ENCODE measurements at regions not wholly inside any gene's neighbourhood (a gene's known extent, or its start where the extent isn't known, plus 50 kb on each side); places are given as distances from the start of the nearest gene placed in this dataset.

DNA sequence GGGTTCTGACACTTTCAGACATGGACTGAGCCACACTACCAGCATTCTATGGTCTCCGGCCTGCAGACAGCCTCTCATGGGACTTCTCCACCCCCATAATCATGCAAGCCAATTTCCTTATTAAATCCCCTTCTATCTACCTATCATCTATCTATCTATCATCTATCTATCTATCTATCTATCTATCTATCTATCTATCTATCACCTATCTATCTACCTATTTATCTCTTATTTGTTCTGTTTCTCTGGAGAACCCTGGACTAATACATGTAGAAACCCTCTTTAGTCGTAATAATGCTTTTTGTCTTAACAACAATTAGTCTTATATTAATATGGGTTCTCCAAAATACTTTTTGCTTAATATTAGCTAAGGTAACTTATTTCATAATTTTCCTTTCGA is 174.1 kb upstream of the PRSS16 start:
- no peak overlapping the region for H3K4me3 ChIP-seq (ENCODE audit: control insufficient read depth, low read depth, low read length)
- TF ChIP-seq, protein P1, sequence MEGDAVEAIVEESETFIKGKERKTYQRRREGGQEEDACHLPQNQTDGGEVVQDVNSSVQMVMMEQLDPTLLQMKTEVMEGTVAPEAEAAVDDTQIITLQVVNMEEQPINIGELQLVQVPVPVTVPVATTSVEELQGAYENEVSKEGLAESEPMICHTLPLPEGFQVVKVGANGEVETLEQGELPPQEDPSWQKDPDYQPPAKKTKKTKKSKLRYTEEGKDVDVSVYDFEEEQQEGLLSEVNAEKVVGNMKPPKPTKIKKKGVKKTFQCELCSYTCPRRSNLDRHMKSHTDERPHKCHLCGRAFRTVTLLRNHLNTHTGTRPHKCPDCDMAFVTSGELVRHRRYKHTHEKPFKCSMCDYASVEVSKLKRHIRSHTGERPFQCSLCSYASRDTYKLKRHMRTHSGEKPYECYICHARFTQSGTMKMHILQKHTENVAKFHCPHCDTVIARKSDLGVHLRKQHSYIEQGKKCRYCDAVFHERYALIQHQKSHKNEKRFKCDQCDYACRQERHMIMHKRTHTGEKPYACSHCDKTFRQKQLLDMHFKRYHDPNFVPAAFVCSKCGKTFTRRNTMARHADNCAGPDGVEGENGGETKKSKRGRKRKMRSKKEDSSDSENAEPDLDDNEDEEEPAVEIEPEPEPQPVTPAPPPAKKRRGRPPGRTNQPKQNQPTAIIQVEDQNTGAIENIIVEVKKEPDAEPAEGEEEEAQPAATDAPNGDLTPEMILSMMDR (IDR thresholded peaks at IDR 0.05; ENCODE audit: control insufficient read depth, insufficient read depth, low read depth, low read length, missing control alignments), result no peak
- no peak for DNase-seq (ENCODE audit: low read depth)

DNA sequence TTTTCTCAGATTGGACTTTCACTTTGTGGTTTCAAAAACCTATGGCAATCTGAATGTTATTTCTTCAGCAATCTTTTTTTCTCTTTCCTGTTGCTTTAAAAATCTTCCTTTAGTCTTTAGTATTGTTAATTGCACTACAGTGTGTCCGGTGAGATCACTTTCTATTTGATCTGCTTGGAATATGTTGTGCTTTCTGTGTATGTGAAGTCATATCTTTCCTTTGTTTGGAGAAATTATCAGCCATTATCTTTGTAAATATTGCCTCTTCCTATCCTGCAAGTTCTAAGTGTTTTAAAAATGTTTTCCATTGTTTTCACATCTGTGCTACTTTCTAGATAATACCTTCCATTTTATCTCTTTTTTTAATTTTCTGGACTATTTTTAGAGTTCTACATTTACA is 171.4 kb upstream of the PRSS16 start:
- TF ChIP-seq, protein P1 (IDR thresholded peaks at IDR 0.05; ENCODE audit: control insufficient read depth, insufficient read depth, low read depth, low read length, missing control alignments), result no peak
- DNase-seq (ENCODE audit: low read depth), result no peak
- no peak overlapping the region for H3K4me3 ChIP-seq (ENCODE audit: control insufficient read depth, low read depth, low read length)

DNA sequence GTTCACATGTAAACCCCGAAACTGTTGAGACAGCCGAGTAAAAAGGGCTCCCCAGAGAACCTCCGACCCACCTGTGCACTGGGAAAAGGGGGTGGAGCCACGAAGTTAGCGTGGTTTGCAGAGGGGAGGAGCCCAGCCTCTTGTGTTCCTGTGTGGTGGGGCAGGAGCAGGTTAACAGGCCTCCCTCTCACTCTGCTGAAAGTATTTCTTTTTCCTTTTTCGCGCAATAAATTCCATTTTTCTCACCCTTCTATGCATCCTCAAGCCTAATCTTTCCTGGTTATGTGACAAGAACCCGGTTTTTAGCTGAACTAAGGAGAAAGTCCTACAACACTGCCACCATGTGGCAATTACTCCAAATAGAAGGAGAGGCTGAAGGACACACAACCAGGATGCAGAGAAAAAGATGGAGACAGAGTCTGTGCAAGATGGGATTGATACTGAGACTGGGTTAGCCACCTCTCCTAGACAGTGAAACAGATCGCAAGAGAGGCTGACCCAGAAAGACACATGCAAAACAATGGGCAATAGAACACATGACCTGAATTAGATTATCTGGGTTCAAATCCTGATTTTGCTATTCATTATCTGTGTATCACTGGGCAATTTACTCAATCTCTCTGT is 168.7 kb upstream of the PRSS16 start:
- peak; percentile 20 for DNase-seq (ENCODE audit: low read depth)
- H3K4me3 ChIP-seq (ENCODE audit: control insufficient read depth, low read depth, low read length), result peak overlapping the region; percentile 18
- TF ChIP-seq, protein P1 (IDR thresholded peaks at IDR 0.05; ENCODE audit: control insufficient read depth, insufficient read depth, low read depth, low read length, missing control alignments), result peak; percentile 66

DNA sequence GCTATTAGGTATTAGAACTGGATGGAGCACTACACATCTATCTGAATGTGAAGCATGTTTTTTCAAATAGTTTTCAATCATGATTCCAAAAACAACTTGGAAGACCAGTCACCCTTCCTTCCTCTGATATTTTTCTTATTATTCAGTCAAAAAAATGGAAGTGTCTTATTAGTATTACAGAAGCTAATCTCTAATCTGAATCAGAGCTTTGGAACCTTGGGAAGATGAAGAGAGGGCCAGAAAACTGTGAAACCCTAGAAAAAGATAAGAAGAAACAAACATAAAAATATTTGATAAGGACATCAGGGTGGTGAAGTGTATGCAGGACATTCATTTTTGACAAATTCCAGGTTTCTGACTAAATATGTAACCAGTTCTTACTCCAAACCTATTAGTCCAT is 166.3 kb upstream of the PRSS16 start:
- H3K4me3 ChIP-seq (ENCODE audit: control insufficient read depth, low read depth, low read length), result no peak overlapping the region
- TF ChIP-seq, protein P1 (IDR thresholded peaks at IDR 0.05; ENCODE audit: control insufficient read depth, insufficient read depth, low read depth, low read length, missing control alignments), result no peak
- no peak for DNase-seq (ENCODE audit: low read depth)

DNA sequence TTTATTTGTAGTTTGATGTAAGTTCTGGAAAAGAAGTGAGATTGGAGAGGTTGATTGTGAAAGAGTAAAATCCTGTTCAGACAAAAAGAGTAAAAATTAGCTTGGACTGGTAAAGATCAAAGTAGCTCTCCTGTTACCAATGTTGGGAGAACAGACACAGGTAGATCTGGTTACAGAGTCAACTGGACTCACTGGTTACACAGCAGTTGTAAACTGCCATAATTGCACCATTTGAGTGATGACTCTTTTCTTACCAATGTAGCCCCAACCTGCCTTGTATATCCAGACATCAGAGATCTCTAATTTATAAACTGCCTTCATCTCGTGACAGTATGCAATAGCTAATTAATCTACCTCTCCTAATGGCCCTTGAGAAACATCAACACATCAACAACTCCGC is 165.6 kb upstream of the PRSS16 start:
- no peak for DNase-seq (ENCODE audit: low read depth)
- TF ChIP-seq, protein P1 (IDR thresholded peaks at IDR 0.05; ENCODE audit: control insufficient read depth, insufficient read depth, low read depth, low read length, missing control alignments), result no peak
- no peak overlapping the region for H3K4me3 ChIP-seq (ENCODE audit: control insufficient read depth, low read depth, low read length)

DNA sequence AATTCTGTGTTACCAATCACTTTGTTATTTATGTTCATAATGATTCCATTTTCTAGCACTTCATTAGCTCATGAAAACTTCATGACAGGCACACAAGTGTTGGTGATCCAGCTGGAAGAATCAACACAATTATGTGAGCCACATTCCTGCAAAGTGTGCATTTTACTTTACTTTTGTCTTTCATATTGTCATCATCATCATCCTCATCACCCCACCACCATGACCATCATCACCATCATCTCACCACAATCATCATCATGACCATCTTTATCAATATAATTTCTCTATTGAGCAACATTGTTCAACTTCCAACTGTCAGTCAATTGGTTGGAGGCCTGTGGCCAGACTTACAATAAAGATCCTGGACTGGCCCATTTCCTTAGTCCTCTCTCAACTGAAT is 159.4 kb upstream of the PRSS16 start:
- H3K4me3 ChIP-seq (ENCODE audit: control insufficient read depth, low read depth, low read length), result no peak overlapping the region
- TF ChIP-seq, protein P1 (IDR thresholded peaks at IDR 0.05; ENCODE audit: control insufficient read depth, insufficient read depth, low read depth, low read length, missing control alignments), result no peak
- no peak for DNase-seq (ENCODE audit: low read depth)

All from AG09309 (cell line).